PFSK-1 (cell line): ENCODE measurements at regions not wholly inside any gene's neighbourhood (a gene's known extent, or its start where the extent isn't known, plus 50 kb on each side); places are given as distances from the start of the nearest gene placed in this dataset.

Experiments
- FOXP2 ChIP-seq: optimal IDR thresholded peaks from 2 replicates; pipeline ENCODE3; 2011; ENCODE audit warnings: borderline replicate concordance, control low read depth, inconsistent platforms; ENCODE audit not compliant: insufficient read depth; ENCODE audit errors: extremely low read length, extremely low read depth
- POLR2AphosphoS5 ChIP-seq: IDR thresholded peaks from 2 replicates; pipeline ENCODE4 v1.6.1; 2012; ENCODE audit warnings: low read depth, mild to moderate bottlenecking, control low read depth, low read length, moderate library complexity
- REST ChIP-seq, 2 experiments: IDR thresholded peaks; 2 replicates each; pipeline versions ENCODE4 v1.6.1 to v1.8.0; 2011 to 2012; ENCODE audit warnings: low read depth in 2 of 2, low read length in 2 of 2, control low read depth in 1 of 2, inconsistent platforms in 1 of 2, mild to moderate bottlenecking in 1 of 2, moderate library complexity in 1 of 2; ENCODE audit not compliant: insufficient read depth in 1 of 2
- SIN3A ChIP-seq: IDR thresholded peaks from 2 replicates; pipeline ENCODE4 v1.6.1; 2012; ENCODE audit warnings: mild to moderate bottlenecking, low read length, moderate library complexity, borderline replicate concordance; ENCODE audit not compliant: insufficient read depth
- TAF1 ChIP-seq: IDR thresholded peaks from 2 replicates; pipeline ENCODE4 v1.6.1; 2012; ENCODE audit warnings: low read length, control low read depth, borderline replicate concordance; ENCODE audit not compliant: insufficient read depth

DNA sequence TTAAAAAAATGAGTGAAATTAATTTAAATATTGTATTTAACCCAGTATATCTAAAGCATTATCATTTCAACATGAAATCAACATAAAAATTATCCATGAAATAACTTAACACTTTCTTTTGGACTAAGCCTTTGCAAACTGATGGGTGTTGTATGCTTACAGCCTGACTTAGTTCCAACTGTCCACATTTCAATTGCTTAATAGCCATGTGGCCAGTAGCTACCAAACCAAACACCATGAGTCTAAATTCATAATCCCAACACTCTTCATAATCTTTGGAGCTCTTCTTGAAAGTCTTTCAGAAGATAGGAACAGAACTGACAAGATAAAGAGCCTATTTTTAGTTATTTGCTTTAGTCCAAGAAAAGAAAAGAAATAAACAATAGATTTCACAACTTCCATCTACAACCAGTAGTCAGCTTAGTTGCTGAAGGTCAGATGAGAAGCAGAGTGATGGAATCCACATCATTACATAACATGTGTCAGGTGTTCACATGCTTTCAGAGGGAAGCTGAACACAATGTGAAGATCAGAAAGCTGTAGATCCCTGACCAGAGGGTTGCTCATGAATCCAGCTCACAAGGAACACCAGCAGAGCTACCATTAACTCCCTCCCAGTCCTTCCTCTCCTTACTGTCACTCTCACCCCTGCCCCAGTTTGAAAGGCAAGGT, 144.0 kb upstream of the ZNF648 start:
- no peak for TF ChIP-seq SIN3A
- TF ChIP-seq POLR2AphosphoS5, result no peak
- no peak for TF ChIP-seq REST (IDR thresholded peaks at IDR 0.05; ENCODE audit: insufficient read depth in 1 of 2, low read depth in 2 of 2, low read length in 2 of 2)
- TF ChIP-seq FOXP2, result no peak
- TF ChIP-seq TAF1, result no peak

DNA sequence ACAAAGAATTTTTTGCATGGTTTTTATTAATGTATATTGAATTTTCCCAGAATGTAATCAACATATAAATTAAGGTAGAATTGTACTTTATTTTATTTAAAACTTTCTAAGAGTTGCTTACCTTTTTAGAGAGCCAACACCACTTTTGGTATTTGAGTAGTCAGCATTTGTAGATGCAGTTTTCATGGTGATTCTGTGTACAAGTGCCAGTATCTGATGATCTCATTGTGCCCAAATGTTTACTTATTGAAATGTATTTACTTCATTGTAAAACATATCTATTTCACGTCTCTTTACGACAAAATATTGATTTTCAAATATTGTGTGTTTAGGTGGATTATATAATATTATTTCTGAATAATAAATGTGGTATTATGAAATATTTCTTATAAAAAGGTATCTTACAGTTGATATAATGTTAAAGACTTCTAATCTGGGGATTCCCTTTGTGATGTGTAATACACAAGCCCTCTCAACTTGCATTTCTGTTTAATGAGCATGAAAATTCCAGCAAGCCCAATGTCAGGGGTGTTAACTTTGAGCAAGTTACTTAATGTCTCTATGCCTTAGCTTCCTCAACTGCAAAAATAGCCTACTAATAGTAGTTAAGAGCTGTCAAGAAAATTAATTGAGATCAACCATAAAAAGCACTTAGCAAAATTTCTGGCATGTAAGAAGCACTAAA, 141.8 kb upstream of the ZNF648 start:
- TF ChIP-seq REST (IDR thresholded peaks at IDR 0.05; ENCODE audit: insufficient read depth in 1 of 2, low read depth in 2 of 2, low read length in 2 of 2), result no peak
- no peak for TF ChIP-seq TAF1
- TF ChIP-seq POLR2AphosphoS5, result no peak
- TF ChIP-seq SIN3A, result no peak
- TF ChIP-seq FOXP2, result no peak

DNA sequence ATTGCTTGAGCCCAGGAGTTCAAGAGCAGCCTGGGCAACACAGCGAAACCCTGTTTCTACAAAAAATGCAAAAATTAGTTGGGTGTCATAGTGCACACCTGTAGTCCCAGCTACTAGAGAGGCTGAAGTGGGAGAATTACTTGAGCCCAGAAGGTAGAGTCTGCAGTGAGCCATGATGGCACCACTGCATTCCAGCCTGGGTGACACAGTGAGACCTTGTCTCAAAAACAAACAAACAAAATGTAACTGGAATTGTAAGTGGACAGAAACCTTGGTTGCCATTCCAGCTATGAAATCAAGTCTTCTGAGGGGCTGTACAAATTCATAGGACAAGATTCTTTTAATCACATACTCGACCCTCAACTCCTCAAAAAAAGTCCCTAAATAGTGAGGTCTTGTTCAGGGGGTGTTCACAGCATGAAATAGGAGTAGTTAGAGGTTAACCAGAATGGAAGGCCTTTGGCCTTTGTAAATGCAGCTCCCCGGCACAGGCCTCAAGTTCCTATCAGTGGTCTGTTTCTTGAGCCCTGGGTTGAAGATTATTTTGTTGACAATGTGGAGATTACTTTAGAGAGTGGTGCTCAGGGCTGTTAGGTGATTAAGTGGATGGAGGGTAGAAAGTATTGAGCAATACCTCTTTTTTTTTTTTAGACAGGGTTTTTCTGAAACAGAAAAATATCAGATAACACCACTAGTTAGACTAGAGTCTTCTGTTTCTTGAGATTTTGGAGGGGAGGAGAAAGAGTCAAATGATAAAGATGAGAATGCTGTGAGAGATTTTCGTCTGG, 138.7 kb upstream of the ZNF648 start:
- TF ChIP-seq POLR2AphosphoS5 (no peak), TAF1 (no peak)

GRCh38 chr1:182198006-182198605, 136.6 kb upstream of the ZNF648 start:
- TF ChIP-seq REST (IDR thresholded peaks at IDR 0.05; ENCODE audit: insufficient read depth in 1 of 2, low read depth in 2 of 2, low read length in 2 of 2), result no peak

GRCh38 chr1:182196897-182197870, 135.7 kb upstream of the ZNF648 start:
- TF ChIP-seq REST (IDR thresholded peaks at IDR 0.05; ENCODE audit: insufficient read depth in 1 of 2, low read depth in 2 of 2, low read length in 2 of 2), result no peak
